GM12872 (cell line): ENCODE measurements at regions not wholly inside any gene's neighbourhood (a gene's known extent, or its start where the extent isn't known, plus 50 kb on each side); places are given as distances from the start of the nearest gene placed in this dataset.

Experiments
- TF ChIP-seq, protein P1 (sequence below): IDR thresholded peaks from 3 replicates; pipeline ENCODE4 v1.5.1; 2011; ENCODE audit warnings: low read depth, mild to moderate bottlenecking, low read length, moderate library complexity; ENCODE audit not compliant: insufficient read depth

DNA sequence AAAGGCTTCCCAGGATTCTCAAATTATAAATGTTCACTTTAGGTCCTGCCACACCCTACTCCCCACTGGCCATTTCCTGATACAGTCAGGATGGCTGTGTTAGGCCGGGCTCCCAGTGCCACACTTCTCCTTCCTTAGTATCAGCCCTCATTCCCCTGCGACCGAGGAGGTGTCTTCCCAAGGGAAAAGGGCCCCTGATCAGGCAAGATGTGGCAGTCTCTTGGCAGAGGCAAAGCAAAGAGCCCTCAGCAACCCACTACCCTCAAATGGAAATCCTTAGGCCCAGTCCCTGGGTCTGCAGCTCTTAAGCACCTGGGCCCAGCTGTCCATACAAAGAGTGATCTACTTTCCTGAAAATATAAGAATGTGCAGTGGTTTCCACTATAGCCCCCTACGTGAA, 96.5 kb upstream of the VASH1 start:
- TF ChIP-seq, protein P1, sequence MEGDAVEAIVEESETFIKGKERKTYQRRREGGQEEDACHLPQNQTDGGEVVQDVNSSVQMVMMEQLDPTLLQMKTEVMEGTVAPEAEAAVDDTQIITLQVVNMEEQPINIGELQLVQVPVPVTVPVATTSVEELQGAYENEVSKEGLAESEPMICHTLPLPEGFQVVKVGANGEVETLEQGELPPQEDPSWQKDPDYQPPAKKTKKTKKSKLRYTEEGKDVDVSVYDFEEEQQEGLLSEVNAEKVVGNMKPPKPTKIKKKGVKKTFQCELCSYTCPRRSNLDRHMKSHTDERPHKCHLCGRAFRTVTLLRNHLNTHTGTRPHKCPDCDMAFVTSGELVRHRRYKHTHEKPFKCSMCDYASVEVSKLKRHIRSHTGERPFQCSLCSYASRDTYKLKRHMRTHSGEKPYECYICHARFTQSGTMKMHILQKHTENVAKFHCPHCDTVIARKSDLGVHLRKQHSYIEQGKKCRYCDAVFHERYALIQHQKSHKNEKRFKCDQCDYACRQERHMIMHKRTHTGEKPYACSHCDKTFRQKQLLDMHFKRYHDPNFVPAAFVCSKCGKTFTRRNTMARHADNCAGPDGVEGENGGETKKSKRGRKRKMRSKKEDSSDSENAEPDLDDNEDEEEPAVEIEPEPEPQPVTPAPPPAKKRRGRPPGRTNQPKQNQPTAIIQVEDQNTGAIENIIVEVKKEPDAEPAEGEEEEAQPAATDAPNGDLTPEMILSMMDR = no peak

DNA sequence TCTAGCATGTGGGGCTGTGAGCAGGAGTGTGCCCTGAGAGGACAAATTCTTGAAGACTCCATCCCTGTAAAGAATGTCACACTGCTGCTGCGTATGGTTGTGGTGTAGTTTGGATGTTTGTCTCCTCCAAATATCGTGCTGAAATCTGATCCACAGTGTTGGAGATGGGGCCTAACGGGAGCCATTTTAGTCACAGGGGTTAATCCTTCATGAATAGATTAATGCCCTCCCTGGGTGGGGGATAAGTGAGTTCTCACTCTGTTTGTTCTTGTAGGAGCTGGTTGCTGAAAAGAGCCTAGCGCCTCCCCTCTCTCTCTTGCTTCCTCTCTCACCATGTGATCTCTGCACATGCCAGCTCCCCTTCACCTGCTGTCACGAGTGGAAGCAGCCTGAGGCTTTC, 94.5 kb upstream of the VASH1 start:
- TF ChIP-seq, protein P1 = no peak

DNA sequence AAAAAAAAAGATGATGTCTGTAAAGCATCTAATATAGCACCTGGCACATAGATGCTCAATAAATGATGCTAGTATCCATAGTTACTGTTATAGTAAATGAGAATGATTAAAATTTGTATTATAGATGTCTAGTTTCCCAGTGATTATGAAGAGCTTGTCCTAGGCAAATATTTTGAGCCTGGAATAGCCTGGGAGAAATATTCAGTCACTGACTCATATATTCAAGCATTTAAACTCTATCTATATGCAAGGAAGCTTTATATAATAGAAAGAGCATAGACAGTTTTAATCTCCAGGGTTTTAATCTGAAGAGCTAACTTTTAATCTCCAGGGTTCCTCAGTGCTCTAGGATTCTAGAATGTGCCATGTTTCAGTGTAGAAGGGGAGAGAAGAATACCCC, 91.5 kb upstream of the VASH1 start:
- TF ChIP-seq, protein P1 = no peak

DNA sequence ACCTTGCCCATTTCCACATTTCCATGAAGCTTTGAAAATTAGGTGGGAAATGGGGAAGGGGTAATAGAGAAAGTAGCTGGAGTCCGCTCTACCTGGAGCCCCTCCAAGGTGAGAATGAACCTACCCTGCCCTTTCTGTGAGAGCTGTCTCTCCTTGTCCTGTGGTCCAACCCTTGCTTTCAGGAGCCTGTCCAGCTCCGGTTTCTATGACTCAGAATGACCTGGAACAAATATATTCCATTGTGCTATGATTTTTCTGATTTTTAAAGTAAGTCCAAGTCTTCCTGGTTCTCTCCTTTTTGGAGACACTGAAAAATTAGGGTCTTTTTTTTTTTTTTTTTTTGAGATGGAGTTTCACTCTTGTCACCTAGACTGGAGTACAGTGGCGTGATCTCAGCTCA, 89.1 kb upstream of the VASH1 start:
- TF ChIP-seq, protein P1 = no peak

DNA sequence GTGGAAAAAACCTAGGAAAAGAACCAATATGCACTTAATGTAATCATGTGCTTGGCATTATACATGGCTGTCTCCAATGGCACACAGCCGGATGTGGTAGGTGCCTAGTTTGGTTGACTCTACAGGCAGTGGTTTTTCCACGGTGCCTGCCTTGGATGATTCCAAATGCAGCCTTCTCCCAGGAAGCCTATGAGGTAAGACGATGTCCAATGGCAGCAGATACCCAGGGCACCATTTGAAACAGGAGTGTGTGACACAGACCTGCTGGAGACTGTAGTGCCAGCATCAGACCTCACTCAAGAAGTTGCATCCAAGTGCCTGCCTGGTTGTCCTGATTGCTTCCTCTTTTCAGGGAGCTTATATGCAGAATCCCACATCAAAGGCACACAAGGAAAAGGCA, 88.0 kb upstream of the VASH1 start:
- TF ChIP-seq, protein P1 = no peak

DNA sequence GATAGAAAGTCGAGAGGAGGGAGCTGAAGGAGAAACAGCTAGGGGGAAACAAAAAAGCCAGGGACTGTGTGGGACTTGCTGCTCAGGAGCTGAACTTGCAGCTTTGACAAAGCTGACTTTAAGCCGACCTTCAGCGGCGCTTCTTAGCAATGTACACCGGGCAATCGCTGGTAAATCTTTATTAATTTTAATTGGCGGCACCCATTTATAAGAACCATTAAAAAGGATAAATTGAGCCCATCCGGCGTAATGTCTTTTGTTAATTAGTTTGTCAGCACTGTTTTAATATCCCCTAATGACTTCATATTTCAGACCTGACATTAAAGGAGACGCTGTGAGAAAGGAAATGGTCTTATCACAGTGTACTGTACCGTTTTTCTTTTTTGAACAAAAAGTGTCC, 86.2 kb upstream of the VASH1 start:
- TF ChIP-seq, protein P1 = no peak

DNA sequence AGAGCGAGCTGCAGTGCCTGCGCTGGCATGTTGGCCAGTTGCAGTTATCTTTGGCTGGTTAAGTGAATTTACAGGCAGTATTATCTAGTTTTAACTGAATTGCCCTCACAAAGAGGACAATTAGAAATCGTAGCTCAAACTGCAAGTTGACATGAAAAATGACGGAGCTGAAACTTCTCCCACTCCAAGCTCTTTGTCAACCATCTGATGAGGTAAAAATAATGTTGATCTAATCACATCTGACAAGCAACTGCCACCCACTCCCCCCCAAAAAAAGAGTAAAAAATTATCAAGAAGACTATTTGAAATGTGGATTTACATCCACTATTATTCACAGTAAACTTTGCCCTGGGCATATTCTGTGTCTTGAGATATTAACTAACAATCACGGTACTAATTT, 84.7 kb upstream of the VASH1 start:
- TF ChIP-seq, protein P1 = no peak

DNA sequence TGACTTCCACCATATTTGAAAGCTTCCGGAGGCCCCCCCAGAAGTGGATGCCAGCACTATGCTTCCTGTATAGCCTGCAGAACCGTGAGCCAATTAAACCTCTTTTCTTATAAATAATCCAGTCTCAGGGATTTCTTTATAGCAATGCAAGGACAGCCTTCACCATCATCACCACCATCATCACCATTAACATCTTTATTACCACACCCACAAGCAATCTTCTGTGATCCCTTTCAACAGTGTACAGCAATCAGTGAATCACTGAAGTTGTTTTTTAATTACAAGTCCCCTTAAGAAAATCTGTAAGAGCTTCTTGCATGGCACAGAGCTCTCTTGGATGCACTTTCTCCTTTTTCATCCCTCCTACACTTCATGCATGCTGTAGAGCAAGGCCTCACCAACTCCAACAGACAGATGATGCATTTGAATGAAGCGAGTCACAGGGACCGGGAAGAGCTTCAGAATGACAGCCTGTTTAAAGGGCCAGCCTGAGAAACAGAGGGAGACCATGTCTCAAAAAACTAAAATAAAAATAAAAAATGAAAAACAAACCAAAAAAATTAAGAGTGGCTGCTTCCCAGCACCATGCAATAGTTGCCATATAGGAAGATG, 83.6 kb upstream of the VASH1 start:
- TF ChIP-seq, protein P1 = no peak
